ENCODE measurements at regions not wholly inside any gene's neighbourhood (a gene's known extent, or its start where the extent isn't known, plus 50 kb on each side); places are given as distances from the start of the nearest gene placed in this dataset.

DNA sequence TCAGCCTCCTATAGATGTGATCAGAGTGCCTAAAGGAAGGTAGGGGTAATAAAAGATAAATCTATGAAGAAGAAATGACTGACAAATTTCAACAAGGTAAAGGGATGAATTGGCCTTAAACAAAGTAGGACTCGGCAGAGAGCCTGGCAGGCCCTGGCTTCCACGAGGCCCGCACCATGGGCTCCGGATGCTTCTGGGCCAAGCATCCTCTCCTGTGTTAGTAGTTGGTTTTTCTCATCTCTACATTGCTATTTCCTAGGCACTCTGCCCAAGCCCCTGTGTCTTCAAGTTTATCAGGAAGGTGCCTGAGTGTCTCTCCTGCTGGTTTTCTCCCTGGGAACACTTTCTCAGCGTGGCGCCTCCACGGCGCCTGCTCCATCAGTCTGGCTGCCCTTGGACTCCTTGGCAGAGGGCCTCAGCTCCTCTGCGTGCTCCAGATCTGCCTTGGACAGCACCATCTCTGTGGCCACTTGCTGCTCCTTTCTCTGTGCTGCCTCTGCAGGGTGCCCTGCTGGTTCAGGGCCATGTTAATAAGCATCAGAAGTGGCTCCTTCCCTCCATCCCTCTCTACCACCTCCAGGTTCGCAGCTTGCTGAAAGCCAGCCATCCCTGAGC is 413.3 kb upstream of the DPP6 start:
- Histone ChIP-seq H4K20me1 (ENCODE audit: insufficient read depth, low read length) (no peaks in the 10 kb centered on the region), H3K4me1 (ENCODE audit: insufficient read depth, low read length) (no peaks in the 10 kb centered on the region), H3K9me3 (ENCODE audit: low read length) (peaks cover 42% of the 10 kb centered on the region), H3K4me2 (ENCODE audit: low read depth, low read length) (no peak overlapping the region), H2AFZ (ENCODE audit: low read length) (no peak overlapping the region), H3K4me3 (replicated peaks in 1 of 3; ENCODE audit: insufficient read depth in 1 of 3, low read depth in 2 of 3, low read length in 3 of 3) (no peak overlapping the region), H3K9ac (ENCODE audit: insufficient read depth, low read depth, low read length) (no peak overlapping the region), H3K27me3 (ENCODE audit: control insufficient read depth in 1 of 2, insufficient read depth in 2 of 2, low read length in 2 of 2) (no peaks in the 10 kb centered on the region), H3K79me2 (ENCODE audit: insufficient read depth, low read length) (no peaks in the 10 kb centered on the region), H3K36me3 (replicated peaks in 1 of 2; ENCODE audit: control insufficient read depth in 1 of 2, insufficient read depth in 2 of 2, low read length in 2 of 2) (no peaks in the 10 kb centered on the region), H3K27ac (ENCODE audit: extremely low read length, insufficient read depth, low read length) (no peak overlapping the region)
- CTCF ChIA-PET (ENCODE audit: low intra/inter-chr PET ratio, low total read pairs) = no interaction called here
- 7% methylated on average over 9 of the region's 10 CpGs for WGBS (ENCODE audit: low lambda C conversion rate)
- no TSS peak for BruUV-seq (replicated peaks)
- POLR2A ChIA-PET = no interaction called here
- TF ChIP-seq ZNF577 (CRISPR knock-in tag; IDR thresholded peaks at IDR 0.05; ENCODE audit: borderline replicate concordance, low read depth) (no peak), IRF2 (CRISPR knock-in tag; IDR thresholded peaks at IDR 0.05) (no peak), NFKB2 (CRISPR knock-in tag; IDR thresholded peaks at IDR 0.05; ENCODE audit: borderline replicate concordance) (no peak), NFE2 (CRISPR knock-in tag; IDR thresholded peaks at IDR 0.05) (no peak)
- TF ChIP-seq, protein P1, sequence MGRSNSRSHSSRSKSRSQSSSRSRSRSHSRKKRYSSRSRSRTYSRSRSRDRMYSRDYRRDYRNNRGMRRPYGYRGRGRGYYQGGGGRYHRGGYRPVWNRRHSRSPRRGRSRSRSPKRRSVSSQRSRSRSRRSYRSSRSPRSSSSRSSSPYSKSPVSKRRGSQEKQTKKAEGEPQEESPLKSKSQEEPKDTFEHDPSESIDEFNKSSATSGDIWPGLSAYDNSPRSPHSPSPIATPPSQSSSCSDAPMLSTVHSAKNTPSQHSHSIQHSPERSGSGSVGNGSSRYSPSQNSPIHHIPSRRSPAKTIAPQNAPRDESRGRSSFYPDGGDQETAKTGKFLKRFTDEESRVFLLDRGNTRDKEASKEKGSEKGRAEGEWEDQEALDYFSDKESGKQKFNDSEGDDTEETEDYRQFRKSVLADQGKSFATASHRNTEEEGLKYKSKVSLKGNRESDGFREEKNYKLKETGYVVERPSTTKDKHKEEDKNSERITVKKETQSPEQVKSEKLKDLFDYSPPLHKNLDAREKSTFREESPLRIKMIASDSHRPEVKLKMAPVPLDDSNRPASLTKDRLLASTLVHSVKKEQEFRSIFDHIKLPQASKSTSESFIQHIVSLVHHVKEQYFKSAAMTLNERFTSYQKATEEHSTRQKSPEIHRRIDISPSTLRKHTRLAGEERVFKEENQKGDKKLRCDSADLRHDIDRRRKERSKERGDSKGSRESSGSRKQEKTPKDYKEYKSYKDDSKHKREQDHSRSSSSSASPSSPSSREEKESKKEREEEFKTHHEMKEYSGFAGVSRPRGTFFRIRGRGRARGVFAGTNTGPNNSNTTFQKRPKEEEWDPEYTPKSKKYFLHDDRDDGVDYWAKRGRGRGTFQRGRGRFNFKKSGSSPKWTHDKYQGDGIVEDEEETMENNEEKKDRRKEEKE (IDR thresholded peaks at IDR 0.05) = no peak
- TF ChIP-seq, protein P2, sequence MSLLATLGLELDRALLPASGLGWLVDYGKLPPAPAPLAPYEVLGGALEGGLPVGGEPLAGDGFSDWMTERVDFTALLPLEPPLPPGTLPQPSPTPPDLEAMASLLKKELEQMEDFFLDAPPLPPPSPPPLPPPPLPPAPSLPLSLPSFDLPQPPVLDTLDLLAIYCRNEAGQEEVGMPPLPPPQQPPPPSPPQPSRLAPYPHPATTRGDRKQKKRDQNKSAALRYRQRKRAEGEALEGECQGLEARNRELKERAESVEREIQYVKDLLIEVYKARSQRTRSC (CRISPR knock-in tag; IDR thresholded peaks at IDR 0.05; ENCODE audit: low read depth) = no peak
- TF ChIP-seq, protein P3, sequence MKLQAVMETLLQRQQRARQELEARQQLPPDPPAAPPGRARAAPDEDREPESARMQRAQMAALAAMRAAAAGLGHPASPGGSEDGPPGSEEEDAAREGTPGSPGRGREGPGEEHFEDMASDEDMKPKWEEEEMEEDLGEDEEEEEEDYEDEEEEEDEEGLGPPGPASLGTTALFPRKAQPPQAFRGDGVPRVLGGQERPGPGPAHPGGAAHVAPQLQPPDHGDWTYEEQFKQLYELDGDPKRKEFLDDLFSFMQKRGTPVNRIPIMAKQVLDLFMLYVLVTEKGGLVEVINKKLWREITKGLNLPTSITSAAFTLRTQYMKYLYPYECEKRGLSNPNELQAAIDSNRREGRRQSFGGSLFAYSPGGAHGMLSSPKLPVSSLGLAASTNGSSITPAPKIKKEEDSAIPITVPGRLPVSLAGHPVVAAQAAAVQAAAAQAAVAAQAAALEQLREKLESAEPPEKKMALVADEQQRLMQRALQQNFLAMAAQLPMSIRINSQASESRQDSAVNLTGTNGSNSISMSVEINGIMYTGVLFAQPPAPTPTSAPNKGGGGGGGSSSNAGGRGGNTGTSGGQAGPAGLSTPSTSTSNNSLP (IDR thresholded peaks at IDR 0.05; ENCODE audit: low read depth, low read length) = no peak
- ATAC-seq (no peak), DNase-seq (ENCODE audit: low spot score) (no peak), FAIRE-seq (no peak)
- in situ Hi-C loops (cut with HindIII; ENCODE audit: extremely low pct_ligation_motif_present, low pct_unique_long_range_greater_than_20kb) = no loop called here
- intact Hi-C loops (cut with micrococcal nuclease; ENCODE audit: unreplicated experiment) = no loop called here
